Fibroblast of villous mesenchyme (primary cell): ENCODE measurements at regions not wholly inside any gene's neighbourhood (a gene's known extent, or its start where the extent isn't known, plus 50 kb on each side); places are given as distances from the start of the nearest gene placed in this dataset.

Source experiments
- DNase-seq: peaks from one replicate; pipeline ENCODE4 v3.0.0-alpha.2; 2010; ENCODE audit warnings: low read depth
- H3K4me3 ChIP-seq: 2 replicates; pipeline ENCODE4 v1.5.1; 2011; ENCODE audit warnings: low read depth, mild to moderate bottlenecking, low read length
- CTCF ChIP-seq: IDR thresholded peaks from 2 replicates; pipeline ENCODE4 v1.5.1; 2012; ENCODE audit warnings: low read depth, mild to moderate bottlenecking, low read length; ENCODE audit not compliant: insufficient read depth

DNA sequence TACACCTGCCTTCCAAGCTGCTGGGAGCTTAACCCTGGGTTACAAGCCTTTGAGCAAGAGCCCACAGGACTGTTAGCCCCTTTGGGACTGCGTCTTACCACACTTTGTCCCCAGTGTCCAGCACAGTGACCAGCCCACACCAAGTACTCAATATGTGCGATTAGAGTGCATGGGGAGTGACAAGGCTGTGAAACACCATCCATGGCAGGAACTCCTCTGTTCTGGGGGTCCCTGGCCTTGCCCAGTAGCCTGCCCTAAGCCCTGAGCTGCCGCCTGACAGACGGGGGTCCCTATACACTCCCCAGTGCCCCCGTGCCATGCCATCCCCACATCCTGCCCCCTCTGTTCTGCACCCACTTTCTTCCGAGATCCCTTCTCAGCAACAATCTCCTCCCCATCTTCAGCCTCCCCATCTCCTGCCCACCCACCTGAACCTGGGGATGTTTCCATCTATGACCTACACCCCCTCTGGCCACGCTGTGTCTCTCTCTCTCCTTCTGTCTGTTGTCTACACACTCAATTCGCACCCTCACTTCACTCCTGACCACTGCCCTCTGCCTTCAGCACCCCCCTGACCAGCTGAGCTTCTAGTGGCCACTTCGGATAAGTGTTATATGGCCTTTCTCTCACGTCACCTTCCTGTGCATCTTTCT is 112.9 kb upstream of the SMURF2 start:
- DNase-seq, result no peak
- TF ChIP-seq CTCF, result no peak
- H3K4me3 ChIP-seq, result no peak overlapping the region

GRCh38 chr17:64773836-64774761 is 112.0 kb upstream of the SMURF2 start:
- peak; percentile 66 for TF ChIP-seq CTCF
- peak; percentile 56 for DNase-seq
- H3K4me3 ChIP-seq, result no peak overlapping the region

GRCh38 chr17:64773386-64773835 is 111.3 kb upstream of the SMURF2 start:
- no peak overlapping the region for H3K4me3 ChIP-seq
- DNase-seq, result no peak
- TF ChIP-seq CTCF, result no peak

- DNase-seq, result no peak
- no peak overlapping the region for H3K4me3 ChIP-seq
- TF ChIP-seq CTCF, result no peak
Measured at GRCh38 chr17:64772845-64773299, 110.8 kb upstream of the SMURF2 start.

GRCh38 chr17:64771980-64772844 is 110.1 kb upstream of the SMURF2 start:
- no peak for DNase-seq
- H3K4me3 ChIP-seq, result no peak overlapping the region
- no peak for TF ChIP-seq CTCF

DNA sequence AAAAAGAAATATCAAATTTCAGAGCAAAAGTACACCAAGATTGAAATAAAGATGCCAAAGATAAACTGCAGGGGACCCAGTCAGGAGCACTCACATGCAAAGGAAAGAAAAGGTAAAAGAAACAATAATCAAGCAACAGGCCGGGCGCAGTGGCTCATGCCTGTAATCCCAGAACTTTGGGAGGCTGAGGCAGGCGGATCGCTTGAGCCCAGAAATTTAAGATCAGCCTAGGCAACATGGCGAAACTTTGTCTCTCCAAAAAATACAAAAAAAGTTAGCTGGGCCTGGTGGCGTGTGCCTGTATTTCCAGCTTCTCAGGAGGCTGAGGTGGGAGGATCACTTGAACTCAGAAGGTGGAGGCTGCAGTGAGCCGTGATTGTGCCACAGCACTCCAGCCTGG is 107.6 kb upstream of the SMURF2 start:
- no peak for TF ChIP-seq CTCF
- H3K4me3 ChIP-seq, result no peak overlapping the region
- no peak for DNase-seq
